ENCODE measurements at regions not wholly inside any gene's neighbourhood (a gene's known extent, or its start where the extent isn't known, plus 50 kb on each side); places are given as distances from the start of the nearest gene placed in this dataset.

- TF ChIP-seq POLR2AphosphoS5 (IDR thresholded peaks at IDR 0.05) (no peak), POLR2A (IDR thresholded peaks at IDR 0.05) (no peak), EP300 (IDR thresholded peaks at IDR 0.05) (no peak), CTCF (IDR thresholded peaks at IDR 0.05) (no peak)
Observed at GRCh38 chrX:69065451-69065850, 99.8 kb downstream of the PJA1 start.

Measured in stomach (tissue), 4 donors.